ENCODE measurements at regions not wholly inside any gene's neighbourhood (a gene's known extent, or its start where the extent isn't known, plus 50 kb on each side); places are given as distances from the start of the nearest gene placed in this dataset.

DNA sequence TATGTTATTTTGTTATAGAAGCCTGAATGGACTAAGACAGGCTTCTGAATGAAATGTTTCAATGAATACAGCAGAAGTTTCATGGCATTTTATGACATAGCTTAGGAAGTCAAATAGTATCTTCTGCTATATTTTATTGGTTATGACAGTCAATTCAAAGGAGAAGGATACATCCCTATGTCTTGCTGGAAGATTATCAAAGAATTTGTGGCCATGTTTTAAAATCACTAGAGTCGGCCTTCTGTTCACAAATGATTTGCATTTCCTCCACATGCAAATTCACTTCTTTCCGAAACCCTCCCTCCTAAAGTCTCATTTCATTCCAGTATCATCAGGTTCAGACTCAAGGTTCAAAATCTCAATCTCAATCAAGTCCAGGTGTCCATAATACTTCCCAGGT lies 679.2 kb upstream of the ADAMTS5 start:
- no peak for DNase-seq (ENCODE audit: low read depth)

DNA sequence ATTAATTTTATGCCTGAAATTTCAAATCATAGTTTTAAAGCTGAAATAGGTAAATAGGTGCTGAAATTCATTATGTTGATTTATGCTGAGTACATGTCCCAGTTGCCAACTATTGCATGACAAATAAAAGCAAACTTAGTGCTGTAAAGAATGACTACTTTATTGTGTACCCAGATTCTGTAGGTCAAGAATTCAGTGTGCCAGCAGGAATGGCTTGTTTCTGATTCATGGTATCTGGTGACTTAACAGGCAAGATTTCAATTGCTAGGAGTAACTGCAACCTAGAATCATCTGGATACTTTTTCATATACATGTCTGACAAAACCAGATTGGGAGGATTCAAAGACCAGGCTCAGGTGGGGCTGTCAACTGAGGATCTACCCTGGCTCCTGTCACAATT lies 678.4 kb upstream of the ADAMTS5 start:
- no peak for DNase-seq (ENCODE audit: low read depth)

DNA sequence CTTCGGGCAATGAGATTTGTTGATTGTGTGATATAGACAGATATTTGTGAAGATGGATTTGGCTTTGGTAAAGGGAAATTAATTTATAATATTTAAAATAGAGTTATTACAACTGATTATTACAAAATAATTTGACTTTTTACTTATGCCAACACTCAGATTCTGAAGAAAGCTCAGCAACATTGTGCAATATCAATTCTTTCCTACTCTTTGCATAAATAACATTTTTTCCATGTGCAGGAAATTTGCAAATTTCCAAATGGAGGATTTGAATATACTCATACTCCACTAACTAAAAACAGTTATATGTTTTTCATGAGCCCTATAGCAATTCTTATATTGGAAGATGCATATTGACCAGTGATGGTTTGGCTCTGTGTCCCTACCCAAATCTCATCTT lies 676.4 kb upstream of the ADAMTS5 start:
- no peak for DNase-seq (ENCODE audit: low read depth)

DNA sequence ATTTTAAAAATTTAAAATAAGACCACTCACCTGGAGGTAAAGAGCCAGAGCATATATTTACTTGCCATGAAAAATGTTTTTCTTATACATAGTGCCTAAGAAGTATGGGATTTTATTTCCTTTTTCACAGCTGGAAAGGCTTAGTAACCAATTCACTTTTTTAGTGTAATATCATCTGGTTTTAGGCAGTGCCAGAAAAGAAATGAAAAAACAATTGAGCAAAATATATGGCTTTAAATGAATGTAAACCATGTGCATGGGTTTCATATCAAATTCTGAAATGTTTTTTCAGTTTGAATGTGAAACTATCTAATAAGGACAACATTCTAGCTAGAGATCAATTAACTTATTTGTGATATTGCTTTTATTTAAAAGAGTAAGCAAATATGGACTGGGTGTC lies 672.4 kb upstream of the ADAMTS5 start:
- DNase-seq (ENCODE audit: low read depth): no peak

DNA sequence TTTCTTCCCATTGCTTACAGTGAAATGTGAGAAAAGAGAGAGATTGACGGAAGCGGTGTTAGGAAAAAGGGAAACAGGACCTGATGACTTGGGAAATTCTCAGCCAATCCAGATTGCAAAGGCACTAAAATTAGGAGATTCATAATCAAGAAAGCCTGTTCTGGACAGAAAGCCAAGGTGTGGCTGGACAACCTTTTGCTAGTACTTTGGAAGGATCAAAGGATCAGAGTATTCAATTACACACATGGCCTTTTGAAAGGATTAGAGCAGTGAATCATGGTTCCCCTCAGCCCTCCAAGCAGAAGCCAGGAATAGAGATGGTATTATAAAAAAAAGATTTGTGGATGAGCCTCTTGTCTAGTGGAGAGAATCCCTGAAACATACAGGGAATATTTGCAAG lies 669.8 kb upstream of the ADAMTS5 start:
- no peak for DNase-seq (ENCODE audit: low read depth)

DNA sequence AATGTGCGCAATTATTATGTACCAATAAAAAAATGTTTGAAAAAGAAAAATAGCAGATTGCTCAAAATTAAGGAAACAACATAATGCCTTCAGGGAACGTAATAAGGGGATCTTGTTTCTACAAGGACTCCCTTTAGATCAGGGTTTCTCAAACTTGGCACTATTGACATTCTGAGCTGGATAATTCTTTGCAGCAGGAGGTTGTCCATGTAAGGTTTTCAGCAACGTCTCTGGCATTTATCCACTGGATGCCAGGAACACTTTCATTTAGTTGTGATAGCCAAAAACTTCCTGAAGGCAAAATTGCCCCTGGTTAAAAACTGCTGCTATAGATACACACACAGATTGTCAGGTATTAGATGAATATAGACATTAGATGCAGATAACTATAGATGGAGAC lies 666.7 kb upstream of the ADAMTS5 start:
- DNase-seq (ENCODE audit: low read depth): no peak

DNA sequence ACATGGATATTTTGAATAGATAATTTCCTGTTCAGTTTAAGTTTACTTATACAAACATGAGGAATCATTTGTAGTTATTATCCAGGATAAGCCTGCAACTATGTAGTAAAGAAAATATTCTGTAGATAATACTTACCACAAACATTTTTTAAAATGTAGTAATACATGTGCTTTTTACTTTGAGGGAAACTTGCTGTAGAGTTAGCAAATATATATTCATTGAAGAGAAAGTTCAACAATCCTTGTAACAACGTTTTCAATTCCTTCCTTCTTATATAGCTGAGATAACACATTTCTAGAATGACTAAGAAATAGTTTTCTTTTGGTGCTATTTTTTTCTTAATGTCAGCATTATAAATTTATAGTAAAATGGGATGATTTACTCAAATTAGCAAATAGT lies 664.6 kb upstream of the ADAMTS5 start:
- no peak for DNase-seq (ENCODE audit: low read depth)

DNA sequence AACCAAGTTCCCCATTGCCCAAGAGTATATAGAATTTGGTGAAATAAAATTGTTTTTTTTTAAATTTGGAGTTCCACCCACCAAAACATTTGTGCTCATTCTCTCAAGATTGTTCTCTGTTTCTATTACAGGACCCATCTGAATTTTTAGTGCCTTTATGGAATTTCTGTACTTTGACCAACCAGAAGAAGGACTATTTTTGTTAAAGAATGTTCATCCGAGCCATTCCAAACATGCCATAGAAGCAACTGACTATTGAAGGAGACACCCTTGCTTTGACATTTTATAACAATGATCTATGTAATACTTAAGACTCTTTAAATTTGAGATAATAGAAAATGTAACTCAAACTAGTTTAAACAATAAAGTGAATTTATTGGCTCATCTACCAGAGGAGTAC lies 655.7 kb upstream of the ADAMTS5 start:
- no peak for DNase-seq (ENCODE audit: low read depth)

DNA sequence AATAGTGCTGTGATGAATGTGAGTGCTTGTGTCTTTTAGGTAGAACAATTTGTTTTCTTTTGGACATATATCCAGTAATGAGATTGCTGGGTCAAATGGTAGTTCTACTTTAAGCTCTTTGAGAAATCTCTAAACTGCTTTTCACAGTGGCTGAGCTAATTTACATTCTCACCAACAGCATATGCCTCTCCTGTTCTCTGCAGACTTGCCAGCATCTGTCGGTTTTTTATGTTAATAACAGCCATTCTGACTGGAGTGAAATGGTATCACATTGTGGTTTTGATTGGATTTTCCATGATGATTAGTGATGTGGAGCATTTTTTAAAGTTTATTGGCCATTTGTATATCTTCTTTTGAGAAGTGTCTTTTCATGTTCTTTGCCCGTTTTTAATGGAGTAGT lies 647.3 kb upstream of the ADAMTS5 start:
- no peak for DNase-seq (ENCODE audit: low read depth)

DNA sequence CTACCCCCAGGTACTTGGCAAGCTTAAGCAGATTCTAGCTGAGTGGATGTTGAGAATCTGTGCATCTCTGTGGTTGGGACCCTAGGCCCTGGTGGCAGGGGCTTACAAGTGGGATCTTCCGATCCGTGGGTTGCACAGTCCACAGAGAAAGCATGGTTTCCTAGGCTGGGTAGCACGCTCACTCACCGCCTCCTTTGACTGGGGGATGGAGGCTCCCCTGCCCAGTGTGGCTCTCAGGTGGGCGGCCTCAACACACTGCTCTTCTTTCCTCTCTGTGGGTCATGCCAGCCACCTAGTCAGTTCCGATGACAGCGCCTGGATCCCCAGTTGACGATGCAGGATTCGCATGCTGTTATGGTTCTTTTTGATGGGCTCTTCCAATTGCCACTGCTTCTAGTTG lies 639.5 kb upstream of the ADAMTS5 start:
- DNase-seq (ENCODE audit: low read depth): no peak

DNA sequence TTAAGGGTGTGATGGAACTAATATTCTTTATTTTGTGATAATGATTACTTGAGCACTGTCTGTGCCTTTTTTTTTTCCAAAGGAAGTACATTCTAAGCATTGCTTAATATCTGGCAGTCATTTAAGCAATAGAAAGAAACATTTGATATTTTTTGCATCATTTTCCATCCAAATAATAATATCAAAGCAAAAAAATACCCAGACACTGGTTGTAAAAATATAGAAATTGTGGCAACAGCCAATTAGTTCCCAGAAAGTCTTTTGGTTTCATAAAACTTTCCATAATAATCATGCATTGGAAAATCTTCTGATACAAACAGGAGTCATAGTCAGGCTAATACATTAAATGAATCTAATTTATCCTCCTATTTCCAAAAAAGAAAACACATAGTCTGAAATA lies 629.3 kb upstream of the ADAMTS5 start:
- DNase-seq (ENCODE audit: low read depth): no peak

DNA sequence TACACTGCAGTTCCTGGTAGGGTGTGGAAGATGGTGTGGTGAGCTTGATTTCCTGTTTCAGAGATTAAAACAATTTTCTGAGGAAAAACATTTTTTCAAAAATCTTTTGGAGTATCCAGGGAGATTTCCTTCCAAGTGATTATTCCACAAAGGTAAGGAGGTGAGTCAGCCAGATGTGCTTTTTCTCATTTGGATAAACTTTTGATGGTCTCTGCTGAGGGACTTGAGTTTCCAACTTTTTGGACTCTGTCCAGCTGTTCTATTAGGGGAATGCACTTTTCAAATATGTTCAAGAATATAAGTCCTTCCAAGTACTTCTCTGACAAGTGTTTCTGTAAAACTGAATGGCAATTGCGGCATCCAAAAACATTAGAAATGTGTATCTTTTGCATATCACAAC lies 628.8 kb upstream of the ADAMTS5 start:
- no peak for DNase-seq (ENCODE audit: low read depth)

DNA sequence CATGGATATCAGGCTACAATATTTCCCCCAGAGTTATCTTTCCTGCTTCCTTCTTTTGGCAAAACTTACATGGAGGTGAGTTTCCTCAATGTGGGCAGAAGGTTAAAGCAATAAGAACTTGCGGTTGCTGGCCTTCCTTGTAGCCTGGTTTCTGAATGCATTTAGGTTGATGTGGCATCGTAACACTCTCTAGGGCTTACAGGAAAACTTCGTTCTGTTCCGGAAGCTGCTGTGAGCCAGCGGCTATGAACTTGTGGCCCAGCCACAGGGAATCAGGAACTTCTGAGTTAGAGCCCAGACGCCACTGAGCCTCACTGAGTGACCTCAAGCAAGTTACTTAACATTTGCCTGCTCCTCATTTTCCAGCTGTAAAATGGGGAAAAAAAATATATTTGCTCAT lies 623.4 kb upstream of the ADAMTS5 start:
- DNase-seq (ENCODE audit: low read depth): no peak

DNA sequence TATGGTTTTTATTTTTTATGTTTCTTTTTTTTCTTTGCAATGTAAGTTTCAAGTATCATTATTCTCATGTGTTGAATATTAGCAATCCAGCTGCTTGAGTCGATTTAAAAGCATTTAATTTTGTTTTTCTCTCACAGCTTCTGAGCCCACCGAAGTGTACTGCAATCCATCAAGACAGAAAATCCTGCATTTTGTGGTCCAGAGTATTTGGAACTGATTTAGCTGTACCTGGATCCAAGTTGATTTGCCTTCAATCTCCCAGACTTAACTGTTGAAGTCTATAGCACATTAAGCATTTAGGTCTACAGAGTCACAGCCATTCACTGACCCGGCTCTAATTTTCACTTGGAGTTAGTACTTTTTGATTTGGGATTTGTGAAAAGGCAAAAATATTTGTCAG lies 622.9 kb upstream of the ADAMTS5 start:
- DNase-seq (ENCODE audit: low read depth): no peak

DNA sequence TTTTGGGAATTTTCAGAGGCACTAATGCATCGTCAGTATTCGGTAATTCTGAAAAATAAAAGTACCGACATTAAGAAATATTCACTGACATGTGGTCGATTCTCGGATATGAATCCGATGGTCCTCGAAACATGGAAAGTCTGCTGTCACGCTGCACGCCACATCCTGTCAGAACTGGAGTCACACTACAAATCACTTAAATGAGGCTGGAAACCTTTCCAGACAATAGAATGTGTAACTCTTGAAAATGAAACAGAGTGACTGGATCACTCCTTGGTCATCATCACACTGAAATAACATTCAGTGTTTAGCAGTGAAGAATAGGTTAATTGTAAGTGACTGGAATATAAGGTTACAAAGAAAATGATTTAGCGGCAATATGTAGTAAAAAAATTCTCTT lies 620.1 kb upstream of the ADAMTS5 start:
- no peak for DNase-seq (ENCODE audit: low read depth)

DNA sequence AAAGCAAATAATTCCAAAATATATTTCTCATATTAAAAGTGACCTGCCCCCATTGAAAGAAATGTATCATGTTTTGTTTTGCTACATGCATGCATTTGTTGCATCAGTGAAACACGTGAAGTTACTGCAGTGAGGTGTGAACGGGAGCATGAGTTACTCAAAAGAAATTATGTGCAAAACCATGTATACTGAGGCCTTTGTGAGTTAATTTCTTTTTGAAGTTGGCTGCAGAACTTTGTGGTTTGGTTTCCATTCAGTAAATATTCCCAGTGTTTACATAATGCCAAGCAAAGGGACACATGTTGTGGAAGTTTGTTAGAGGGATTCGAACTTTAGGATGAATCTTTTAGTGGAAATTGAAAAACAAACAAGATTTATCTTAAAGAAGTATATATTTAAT lies 619.4 kb upstream of the ADAMTS5 start:
- no peak for DNase-seq (ENCODE audit: low read depth)

DNA sequence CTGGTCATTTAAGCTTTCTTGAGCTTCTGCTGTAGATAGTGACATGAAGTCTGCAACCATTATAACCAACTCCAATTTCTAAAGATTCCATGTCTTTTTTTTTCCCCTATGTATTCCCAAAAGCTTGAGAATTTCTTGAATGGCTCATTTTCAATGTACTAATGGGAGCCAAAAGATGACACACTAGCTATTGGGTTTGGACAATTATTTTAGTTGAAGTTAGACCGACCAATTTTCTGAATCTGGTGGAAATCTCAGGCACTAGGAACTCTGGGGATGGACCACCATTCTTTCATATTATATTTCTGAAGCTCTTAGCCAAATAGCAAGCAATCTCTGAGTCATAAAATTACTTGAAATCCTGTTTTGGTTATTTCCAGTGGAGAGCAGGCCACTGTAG lies 617.4 kb upstream of the ADAMTS5 start:
- no peak for DNase-seq (ENCODE audit: low read depth)

DNA sequence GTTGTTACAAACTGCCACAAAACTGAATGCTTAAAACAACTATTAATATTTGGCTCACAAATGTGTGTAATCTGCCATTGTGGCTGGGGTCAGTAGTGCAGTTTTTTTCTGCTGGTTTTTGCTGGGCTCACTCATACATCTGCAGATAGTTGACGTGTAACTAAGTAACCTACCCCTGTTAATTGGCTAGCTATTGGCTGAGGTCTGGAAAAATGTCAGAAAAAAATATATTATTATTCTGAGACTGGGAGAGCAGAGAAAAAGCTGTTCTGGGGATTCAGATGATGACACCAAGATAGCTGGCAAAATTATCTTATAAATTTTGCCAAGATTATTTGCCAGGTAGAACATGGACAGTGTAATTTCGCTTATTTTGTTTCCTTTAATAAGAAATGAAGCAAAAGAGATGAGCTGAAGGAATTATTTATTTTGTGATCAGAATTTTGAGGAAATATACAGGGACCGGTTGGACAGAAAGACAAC lies 616.1 kb upstream of the ADAMTS5 start:
- no peak for DNase-seq (ENCODE audit: low read depth)

DNA sequence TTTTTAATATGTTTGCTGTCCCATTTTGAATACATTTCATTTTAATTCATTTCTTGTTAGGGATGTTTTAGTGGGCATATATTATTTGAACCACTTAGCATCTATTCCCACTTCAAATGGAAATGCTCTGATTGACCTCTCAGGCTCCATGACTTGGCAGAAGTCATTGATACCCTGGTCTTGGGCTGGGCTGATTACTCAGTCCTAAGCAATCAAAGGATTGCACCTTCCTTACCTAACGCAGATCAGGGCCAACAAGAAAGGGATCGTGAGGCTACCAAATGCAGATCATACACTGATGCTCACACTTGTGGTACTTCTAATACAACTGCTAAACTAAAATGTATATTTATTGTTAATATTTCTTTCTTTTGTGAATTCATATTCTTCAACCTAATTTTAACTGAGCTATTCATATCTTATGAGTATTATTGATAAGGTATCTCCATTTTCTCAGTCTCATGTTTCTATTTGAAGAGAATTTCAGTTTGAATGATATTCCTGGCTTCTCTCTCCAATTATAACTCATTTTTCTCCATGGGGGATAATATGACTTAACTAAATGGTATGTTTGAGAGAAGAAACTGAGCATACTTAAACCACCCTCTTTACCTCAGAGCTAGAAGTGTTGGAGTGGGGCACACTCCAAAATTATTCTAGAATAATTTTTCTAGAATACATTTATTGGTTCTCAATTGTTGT lies 615.5 kb upstream of the ADAMTS5 start:
- DNase-seq (ENCODE audit: low read depth): no peak

DNA sequence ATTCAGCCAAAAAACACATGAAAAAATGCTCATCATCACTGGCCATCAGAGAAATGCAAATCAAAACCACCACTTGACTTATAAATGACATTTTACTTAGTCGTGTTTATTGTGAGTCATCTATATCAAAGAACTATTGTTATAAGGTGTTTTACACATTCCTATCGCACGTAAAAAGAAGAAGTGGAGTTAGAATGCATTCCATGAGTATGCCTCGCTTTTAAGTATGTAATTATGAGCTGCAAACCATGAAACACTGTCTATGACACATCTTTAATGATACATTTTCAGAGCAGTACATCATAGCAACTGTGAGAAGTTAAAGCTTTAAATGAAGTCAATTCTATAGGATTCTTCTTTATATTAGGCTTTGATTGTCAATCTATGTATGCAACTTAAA lies 614.3 kb upstream of the ADAMTS5 start:
- DNase-seq (ENCODE audit: low read depth): no peak

DNA sequence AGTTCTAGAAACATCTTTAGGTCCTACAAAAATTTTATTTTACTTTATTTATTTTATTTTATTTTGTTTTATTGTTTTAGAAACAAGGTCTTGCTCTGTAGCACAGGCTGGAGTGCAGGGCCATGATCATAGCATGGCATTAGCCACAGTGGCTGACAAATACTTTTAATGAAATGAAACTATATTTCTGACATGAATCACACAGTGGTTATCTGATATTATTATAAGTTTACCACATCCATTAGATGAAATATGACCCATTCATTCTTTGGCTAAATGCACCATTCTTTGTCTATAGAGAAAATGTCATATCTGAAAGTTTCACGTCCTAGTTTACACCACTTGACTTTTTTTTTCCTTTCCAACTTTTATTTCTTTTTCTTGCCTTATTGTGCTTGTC lies 613.4 kb upstream of the ADAMTS5 start:
- DNase-seq (ENCODE audit: low read depth): no peak

DNA sequence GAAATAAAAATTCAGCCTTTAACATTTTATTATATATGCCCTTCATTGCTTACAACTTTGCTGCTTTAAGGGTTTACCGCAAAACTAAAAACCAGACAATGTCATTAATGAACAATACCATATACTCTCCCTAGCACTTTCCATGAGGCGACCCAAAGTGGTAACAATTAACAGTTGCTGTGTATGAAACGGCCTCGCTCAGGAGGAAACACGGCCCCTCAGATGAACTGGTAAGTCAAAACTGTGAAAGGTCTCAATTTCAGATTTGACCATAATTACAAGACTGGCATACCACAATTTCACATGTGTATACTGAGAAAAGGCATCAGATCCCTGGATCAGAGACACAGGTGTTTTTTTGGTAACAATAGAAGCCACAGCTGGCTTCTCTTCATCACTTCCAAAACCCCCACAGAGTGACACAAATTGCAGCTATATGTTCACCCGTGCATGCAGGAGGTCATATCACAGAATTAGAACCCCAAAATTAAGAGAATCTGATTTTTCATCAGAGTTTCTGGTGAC lies 611.9 kb upstream of the ADAMTS5 start:
- DNase-seq (ENCODE audit: low read depth): no peak

DNA sequence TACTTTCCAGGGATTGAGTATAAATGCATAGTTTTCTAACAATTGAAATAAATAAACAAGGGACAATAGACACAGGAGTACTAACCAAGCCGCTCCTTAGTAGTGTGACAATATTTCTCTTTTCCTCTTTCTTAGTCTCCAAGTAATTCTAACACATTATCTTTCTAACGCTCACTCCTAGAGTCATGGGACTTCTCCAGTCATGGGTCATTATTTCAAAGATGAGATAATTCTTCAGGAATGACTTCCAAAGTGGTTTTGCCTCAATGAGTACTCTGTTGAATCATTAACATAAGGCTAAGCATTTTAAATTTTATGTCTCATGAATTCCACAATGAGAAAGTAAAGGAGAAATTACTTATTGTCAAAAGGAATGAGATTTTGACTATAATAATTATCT lies 605.8 kb upstream of the ADAMTS5 start:
- DNase-seq (ENCODE audit: low read depth): no peak

DNA sequence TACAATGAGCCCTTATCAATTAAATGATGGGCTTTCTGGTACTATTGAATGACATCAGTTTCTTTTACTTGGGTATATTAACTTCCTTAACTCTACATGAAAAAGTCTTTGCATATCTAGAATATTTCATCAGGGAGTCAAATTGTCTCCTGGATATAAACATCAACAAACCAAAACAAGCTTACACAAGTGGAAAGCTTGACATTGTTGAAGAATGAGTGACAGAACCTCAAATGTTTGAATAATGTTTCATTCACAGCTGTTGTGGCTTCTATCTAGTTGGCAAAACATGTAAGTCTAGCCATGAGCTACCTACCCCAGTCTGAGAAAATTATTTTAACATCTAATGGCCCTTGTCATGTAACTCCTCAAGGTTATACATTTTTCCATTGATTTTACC lies 604.8 kb upstream of the ADAMTS5 start:
- DNase-seq (ENCODE audit: low read depth): no peak
